Erythroblast (primary cell): ENCODE measurements at regions not wholly inside any gene's neighbourhood (a gene's known extent, or its start where the extent isn't known, plus 50 kb on each side); places are given as distances from the start of the nearest gene placed in this dataset.

Experiments used
- DNase-seq, 2 experiments: peaks; one replicate each; lab custom pipeline; 2025; lab: John Stamatoyannopoulos, UW
- GATA1 ChIP-seq: IDR thresholded peaks from 2 replicates; pipeline ENCODE4 v1.6.1; 2011; ENCODE audit warnings: low read depth, mild to moderate bottlenecking, control low read depth, low read length, moderate library complexity
- POLR2A ChIP-seq: IDR thresholded peaks from 2 replicates; pipeline ENCODE4 v1.6.1; 2011; ENCODE audit warnings: mild to moderate bottlenecking, low read length

GRCh38 chr5:124332273-124332672 is 414.2 kb downstream of the ZNF608 start:
- TF ChIP-seq POLR2A (no peak), GATA1 (no peak)

GRCh38 chr5:124330595-124331220 is 415.7 kb downstream of the ZNF608 start:
- no peak for TF ChIP-seq GATA1
- no peak for TF ChIP-seq POLR2A
- DNase-seq, result no peak

More at GRCh38 chr5:124332273-124332672, 414.2 kb downstream of the ZNF608 start:
- no peak for DNase-seq

GRCh38 chr5:124328201-124328600 is 418.2 kb downstream of the ZNF608 start:
- TF ChIP-seq POLR2A (no peak), GATA1 (no peak)
- DNase-seq, result no peak

GRCh38 chr5:124318661-124319060 is 427.8 kb downstream of the ZNF608 start:
- TF ChIP-seq POLR2A (no peak), GATA1 (no peak)
- no peak for DNase-seq

- TF ChIP-seq POLR2A (no peak), GATA1 (no peak)
- DNase-seq, result no peak
Measured at GRCh38 chr5:124317451-124317850, 429.0 kb downstream of the ZNF608 start.

GRCh38 chr5:124315741-124316415 is 430.6 kb downstream of the ZNF608 start:
- no peak for TF ChIP-seq POLR2A
- TF ChIP-seq GATA1, result no peak

GRCh38 chr5:124310453-124310852 is 436.0 kb downstream of the ZNF608 start:
- no peak for DNase-seq
- TF ChIP-seq POLR2A, result no peak
- no peak for TF ChIP-seq GATA1

More at GRCh38 chr5:124315741-124316415, 430.6 kb downstream of the ZNF608 start:
- no peak for DNase-seq

- TF ChIP-seq GATA1 (no peak), POLR2A (no peak)
- DNase-seq, result no peak
Measured at GRCh38 chr5:124309241-124309980, 437.0 kb downstream of the ZNF608 start.

GRCh38 chr5:124303366-124303765 is 443.1 kb downstream of the ZNF608 start:
- TF ChIP-seq POLR2A, result no peak
- TF ChIP-seq GATA1, result no peak

GRCh38 chr5:124302533-124302932 is 443.9 kb downstream of the ZNF608 start:
- DNase-seq, result no peak
- TF ChIP-seq POLR2A (no peak), GATA1 (no peak)

More at GRCh38 chr5:124303366-124303765, 443.1 kb downstream of the ZNF608 start:
- no peak for DNase-seq

- no peak for DNase-seq
- TF ChIP-seq POLR2A (no peak), GATA1 (no peak)
Measured at GRCh38 chr5:124301850-124302249, 444.6 kb downstream of the ZNF608 start.

- no peak for DNase-seq
- TF ChIP-seq POLR2A (no peak), GATA1 (no peak)
Measured at GRCh38 chr5:124300815-124301621, 445.4 kb downstream of the ZNF608 start.

GRCh38 chr5:124297826-124298225 is 448.6 kb downstream of the ZNF608 start:
- no peak for TF ChIP-seq POLR2A
- TF ChIP-seq GATA1, result no peak
- no peak for DNase-seq
